ENCODE measurements at regions not wholly inside any gene's neighbourhood (a gene's known extent, or its start where the extent isn't known, plus 50 kb on each side); places are given as distances from the start of the nearest gene placed in this dataset.

DNA sequence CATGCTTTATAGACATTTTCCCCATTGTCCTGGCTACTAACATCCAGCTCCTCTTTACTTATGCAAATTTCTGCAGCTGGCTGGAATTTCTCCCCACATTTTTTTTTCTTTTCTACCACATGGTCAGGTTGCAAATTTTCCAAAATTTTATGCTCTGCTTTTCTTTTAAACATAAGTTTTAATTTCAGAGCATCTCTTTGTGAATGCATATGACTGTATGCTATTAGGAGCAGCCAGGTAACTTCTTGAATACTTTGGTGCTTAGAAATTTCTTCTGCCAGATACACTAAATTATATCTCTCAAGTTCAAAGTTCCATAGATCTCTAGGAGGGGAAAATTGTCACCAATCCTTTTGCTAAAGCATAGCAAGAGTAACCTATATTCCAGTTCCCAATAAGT is 365.9 kb downstream of the LRFN5 start:
- TF ChIP-seq, protein P1, sequence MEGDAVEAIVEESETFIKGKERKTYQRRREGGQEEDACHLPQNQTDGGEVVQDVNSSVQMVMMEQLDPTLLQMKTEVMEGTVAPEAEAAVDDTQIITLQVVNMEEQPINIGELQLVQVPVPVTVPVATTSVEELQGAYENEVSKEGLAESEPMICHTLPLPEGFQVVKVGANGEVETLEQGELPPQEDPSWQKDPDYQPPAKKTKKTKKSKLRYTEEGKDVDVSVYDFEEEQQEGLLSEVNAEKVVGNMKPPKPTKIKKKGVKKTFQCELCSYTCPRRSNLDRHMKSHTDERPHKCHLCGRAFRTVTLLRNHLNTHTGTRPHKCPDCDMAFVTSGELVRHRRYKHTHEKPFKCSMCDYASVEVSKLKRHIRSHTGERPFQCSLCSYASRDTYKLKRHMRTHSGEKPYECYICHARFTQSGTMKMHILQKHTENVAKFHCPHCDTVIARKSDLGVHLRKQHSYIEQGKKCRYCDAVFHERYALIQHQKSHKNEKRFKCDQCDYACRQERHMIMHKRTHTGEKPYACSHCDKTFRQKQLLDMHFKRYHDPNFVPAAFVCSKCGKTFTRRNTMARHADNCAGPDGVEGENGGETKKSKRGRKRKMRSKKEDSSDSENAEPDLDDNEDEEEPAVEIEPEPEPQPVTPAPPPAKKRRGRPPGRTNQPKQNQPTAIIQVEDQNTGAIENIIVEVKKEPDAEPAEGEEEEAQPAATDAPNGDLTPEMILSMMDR (IDR thresholded peaks at IDR 0.05): no peak
- no peak for TF ChIP-seq POLR2A (IDR thresholded peaks at IDR 0.05; ENCODE audit: low read depth)
- TF ChIP-seq POLR2AphosphoS5 (IDR thresholded peaks at IDR 0.05): no peak
